Spinal cord (tissue), 9 donors: ENCODE measurements at regions not wholly inside any gene's neighbourhood (a gene's known extent, or its start where the extent isn't known, plus 50 kb on each side); places are given as distances from the start of the nearest gene placed in this dataset.

Source experiments
- DNase-seq, 6 donors: peaks; one replicate each; pipeline versions ENCODE4 v3.0.0 to v3.0.0-alpha.2; 2013 to 2015; ENCODE audit warnings: low spot score in 6 of 6, low read depth in 4 of 6
- H3K27ac ChIP-seq: one replicate; pipeline ENCODE4 v1.5.1; 2013; ENCODE audit warnings: low read depth, low read length, control low read depth
- H3K27me3 ChIP-seq: one replicate; pipeline ENCODE4 v1.6.1; 2013; ENCODE audit warnings: low read length; ENCODE audit not compliant: control insufficient read depth, insufficient read depth
- H3K36me3 ChIP-seq: one replicate; pipeline ENCODE4 v1.6.1; 2013; ENCODE audit warnings: low read length; ENCODE audit not compliant: control insufficient read depth, insufficient read depth
- H3K4me1 ChIP-seq: one replicate; pipeline ENCODE4 v1.6.1; 2013; ENCODE audit warnings: low read length; ENCODE audit not compliant: control insufficient read depth, insufficient read depth
- H3K4me3 ChIP-seq: one replicate; pipeline ENCODE4 v1.5.1; 2013; ENCODE audit warnings: low read depth, low read length, control low read depth
- H3K9me3 ChIP-seq: one replicate; pipeline ENCODE4 v1.6.1; 2013; ENCODE audit warnings: low read length; ENCODE audit not compliant: control insufficient read depth, insufficient read depth
- WGBS: methylation state at CpG from one replicate; pipeline ENCODE4 v1.1.5; 2013; ENCODE audit warnings: missing lambda C conversion rate; ENCODE audit not compliant: insufficient coverage; 5-methylcytosine and 5-hydroxymethylcytosine counted together
- donor health status: healthy.

DNA sequence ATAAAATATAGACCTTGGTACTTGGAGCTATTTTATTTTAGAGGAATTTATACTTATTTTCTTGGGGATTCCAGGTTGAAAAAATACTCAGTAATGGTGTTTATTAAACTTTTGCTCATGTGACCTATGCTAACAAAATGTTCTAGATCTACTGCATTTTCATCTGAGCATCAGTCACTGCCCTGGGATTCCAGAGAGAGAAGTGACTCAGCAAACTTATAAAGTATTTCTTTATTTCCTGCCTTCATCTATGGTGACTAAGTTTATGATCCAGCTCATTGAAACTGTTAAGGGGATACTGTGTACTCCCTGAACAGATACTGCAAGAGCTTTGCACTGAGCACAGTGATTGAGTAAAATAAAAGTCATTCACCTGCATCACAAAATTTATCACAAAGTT lies 298.5 kb upstream of the CDH18 start:
- Histone ChIP-seq H3K27me3 (no peaks in the 10 kb centered on the region), H3K36me3 (no peaks in the 10 kb centered on the region), H3K9me3 (no peaks in the 10 kb centered on the region), H3K4me3 (no peak overlapping the region), H3K4me1 (no peaks in the 10 kb centered on the region), H3K27ac (no peak overlapping the region)
- DNase-seq, result no peak

DNA sequence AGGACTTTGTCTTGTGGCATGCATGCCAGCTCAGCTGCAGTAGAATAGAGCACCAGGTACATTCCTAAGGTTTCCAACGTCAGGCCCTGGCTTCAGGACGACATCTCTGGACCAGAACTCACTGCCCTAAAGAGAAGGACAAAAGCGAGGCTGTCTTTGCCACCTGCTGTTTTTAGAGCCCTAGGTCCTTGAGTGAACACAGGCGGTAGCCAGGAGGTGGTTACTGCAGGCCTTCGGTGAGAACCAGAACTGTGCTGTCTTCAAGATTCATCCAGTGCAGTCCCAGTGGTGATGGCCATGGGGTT lies 288.9 kb upstream of the CDH18 start:
- Histone ChIP-seq H3K36me3 (no peaks in the 10 kb centered on the region), H3K27me3 (no peaks in the 10 kb centered on the region), H3K4me1 (no peaks in the 10 kb centered on the region), H3K4me3 (no peak overlapping the region), H3K27ac (no peak overlapping the region), H3K9me3 (peaks cover 5% of the 10 kb centered on the region)
- 89% methylated on average over 5 of the region's 5 CpGs for WGBS
- DNase-seq, result no peak

DNA sequence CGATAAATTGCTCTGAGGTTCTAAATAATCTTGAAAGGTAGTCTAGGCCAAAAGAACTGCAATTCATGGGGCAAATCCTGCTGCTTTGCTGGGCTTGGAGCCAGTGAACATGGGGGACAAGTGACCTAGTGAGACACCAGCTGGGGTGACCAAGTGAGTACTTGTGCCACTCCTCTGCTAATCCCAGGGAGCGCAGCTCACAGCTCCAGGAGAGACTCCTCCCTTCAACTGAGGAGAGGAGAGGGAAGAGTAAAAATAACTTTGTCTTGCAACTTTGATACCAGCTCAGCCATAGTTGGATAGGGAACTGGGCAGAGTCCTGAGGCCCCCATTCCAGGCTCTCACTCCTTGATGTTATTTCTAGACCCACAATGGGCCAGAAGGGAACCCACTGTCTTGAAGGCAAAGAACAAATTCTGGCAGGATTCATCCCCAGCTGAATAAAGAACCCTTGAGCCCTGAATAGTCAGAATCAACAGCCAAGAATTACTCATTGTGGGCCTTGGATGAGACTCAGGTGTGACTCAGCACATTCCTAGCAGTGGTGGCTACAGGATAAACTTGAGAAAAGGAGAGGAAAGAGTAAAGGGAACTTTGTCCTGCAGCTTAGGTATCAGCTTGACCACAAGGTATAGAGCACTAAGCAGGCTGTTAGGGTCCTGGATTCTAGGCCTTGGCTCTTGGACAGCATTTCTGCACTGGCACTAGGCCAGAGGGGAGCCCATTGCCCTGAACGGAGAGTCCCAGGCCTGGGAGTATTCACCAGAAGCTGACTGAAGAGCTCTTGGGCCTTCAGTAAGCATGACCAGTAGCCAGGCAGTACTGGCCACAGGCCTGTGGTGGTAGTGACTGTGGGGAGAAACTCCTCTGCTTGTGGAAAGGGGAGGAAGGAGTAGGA lies 288.3 kb upstream of the CDH18 start:
- no peak for DNase-seq
- Histone ChIP-seq H3K4me3 (no peak overlapping the region), H3K4me1 (no peaks in the 10 kb centered on the region), H3K27ac (no peak overlapping the region), H3K27me3 (no peaks in the 10 kb centered on the region), H3K9me3 (peaks cover 5% of the 10 kb centered on the region), H3K36me3 (no peaks in the 10 kb centered on the region)
- WGBS, result 92% methylated on average over 2 of the region's 3 CpGs

DNA sequence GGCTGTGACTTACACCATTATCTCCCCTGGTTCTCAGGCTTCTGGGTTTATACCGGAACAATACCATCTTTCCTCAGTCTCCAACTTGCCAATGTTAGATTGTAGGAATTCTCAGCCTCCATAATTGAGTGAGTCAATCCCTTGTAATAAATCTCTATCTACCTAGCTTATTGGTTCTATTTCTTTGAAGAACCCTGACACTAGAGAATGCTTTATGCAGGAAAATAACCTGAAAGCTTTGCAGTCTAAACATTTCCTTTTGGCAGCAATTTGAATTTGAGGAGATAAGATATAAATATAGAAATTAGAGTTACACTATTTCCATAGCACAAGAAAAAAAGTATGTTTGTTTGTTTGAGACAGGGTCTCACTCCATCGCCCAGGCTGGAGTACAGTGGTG lies 278.1 kb upstream of the CDH18 start:
- H3K4me1 ChIP-seq, result no peaks in the 10 kb centered on the region
- no peaks in the 10 kb centered on the region for H3K36me3 ChIP-seq
- no CpG with 5 or more reads among the region's 2 CpGs for WGBS
- no peak overlapping the region for H3K4me3 ChIP-seq
- H3K9me3 ChIP-seq, result no peaks in the 10 kb centered on the region
- no peaks in the 10 kb centered on the region for H3K27me3 ChIP-seq
- DNase-seq, result no peak
- no peak overlapping the region for H3K27ac ChIP-seq

DNA sequence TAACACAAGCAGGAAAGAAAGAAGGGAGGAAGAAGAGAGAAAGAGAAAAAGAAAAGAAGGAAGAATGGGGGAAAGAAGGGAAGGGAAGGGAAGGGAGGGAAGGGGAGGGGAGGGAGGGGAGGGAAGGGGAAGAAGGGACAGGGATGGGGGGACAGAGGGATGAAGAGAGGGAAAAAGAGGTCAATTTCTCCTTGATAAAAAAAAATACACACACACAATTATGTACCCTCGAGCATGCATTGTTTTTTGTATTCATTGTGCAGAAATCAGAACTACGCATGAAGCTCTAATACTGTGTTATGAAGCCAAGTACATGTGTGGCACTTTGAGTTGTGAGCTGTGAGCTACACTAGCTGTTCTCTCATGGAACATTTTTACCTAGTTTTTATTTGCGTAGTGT lies 274.9 kb upstream of the CDH18 start:
- H3K27me3 ChIP-seq, result no peaks in the 10 kb centered on the region
- H3K27ac ChIP-seq, result no peak overlapping the region
- H3K9me3 ChIP-seq, result no peaks in the 10 kb centered on the region
- H3K36me3 ChIP-seq, result no peaks in the 10 kb centered on the region
- WGBS, result 100% methylated on average over 1 of the region's 3 CpGs
- no peak overlapping the region for H3K4me3 ChIP-seq
- DNase-seq, result no peak
- H3K4me1 ChIP-seq, result no peaks in the 10 kb centered on the region

DNA sequence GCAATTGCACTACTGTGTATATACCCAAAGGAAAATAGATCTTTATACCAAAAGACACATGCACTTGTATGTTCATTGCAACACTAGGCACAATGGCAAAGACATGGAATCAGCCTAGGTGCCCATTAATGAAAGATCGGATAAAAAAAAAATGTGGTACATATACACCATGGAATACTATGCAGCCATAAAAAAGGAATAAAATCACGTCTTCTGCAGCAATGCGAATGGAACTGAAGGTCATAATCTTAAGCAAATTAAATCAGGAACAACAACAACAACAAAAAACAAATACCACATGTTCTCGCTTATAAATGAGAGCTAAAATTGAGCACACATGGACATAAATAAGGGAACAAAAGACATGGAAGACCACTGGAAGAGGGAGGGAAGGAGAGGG lies 266.7 kb upstream of the CDH18 start:
- WGBS, result no CpG with 5 or more reads among the region's 4 CpGs
- H3K9me3 ChIP-seq, result no peaks in the 10 kb centered on the region
- no peaks in the 10 kb centered on the region for H3K4me1 ChIP-seq
- no peak overlapping the region for H3K4me3 ChIP-seq
- H3K36me3 ChIP-seq, result no peaks in the 10 kb centered on the region
- H3K27ac ChIP-seq, result no peak overlapping the region
- no peak for DNase-seq
- no peaks in the 10 kb centered on the region for H3K27me3 ChIP-seq

DNA sequence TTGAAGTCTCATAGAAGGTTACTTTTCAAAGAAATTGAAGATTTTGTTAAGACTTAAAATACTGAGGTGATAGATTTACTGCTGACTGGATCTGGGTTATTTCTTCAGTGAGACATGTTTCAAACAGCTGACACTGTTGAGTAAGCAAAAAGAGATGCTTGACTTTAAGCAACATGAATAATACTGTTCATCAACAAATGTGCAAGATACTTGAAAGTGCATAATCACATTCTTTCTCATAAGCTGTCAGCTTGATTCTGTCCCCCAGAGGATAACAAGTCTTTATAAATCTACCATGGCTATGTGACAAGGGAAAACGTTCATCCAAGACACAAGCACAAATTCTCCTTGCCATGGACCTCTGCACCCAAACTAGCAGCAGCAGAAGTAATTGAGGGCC lies 260.1 kb upstream of the CDH18 start:
- no peak overlapping the region for H3K27ac ChIP-seq
- H3K27me3 ChIP-seq, result no peaks in the 10 kb centered on the region
- DNase-seq, result peak in 2 of 6 donors; percentile 1 to 14
- 40% methylated on average over 1 of the region's 1 CpG for WGBS
- no peaks in the 10 kb centered on the region for H3K36me3 ChIP-seq
- no peak overlapping the region for H3K4me3 ChIP-seq
- H3K9me3 ChIP-seq, result no peaks in the 10 kb centered on the region
- H3K4me1 ChIP-seq, result no peaks in the 10 kb centered on the region

DNA sequence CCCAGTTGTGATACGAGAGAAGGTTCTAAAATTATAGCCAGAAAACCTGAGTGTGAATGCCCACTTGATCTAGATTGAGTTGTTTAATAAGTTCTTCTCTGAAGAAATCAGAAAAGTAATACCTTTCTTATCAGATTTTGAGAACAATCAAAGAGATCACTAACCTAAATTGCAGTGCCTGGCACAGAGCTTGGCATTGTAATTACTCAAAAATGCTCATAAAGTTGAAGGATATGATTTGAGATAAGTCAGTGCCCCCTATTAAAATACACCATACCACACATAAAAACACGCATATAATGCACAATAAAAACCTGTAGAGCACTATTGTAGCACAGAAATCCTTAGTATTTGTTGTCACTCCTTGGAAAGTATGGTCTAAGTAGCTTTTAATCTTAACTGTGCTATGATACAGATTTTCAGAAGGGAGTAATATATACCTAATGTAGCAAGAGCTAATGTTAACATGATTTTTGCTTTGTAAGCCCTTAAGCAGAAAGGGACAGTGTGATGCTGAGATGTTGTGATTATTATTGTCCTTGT lies 257.5 kb upstream of the CDH18 start:
- H3K36me3 ChIP-seq, result no peaks in the 10 kb centered on the region
- DNase-seq, result no peak
- H3K27ac ChIP-seq, result no peak overlapping the region
- no peak overlapping the region for H3K4me3 ChIP-seq
- no CpG with 5 or more reads among the region's 2 CpGs for WGBS
- H3K9me3 ChIP-seq, result no peaks in the 10 kb centered on the region
- H3K4me1 ChIP-seq, result no peaks in the 10 kb centered on the region
- no peaks in the 10 kb centered on the region for H3K27me3 ChIP-seq

DNA sequence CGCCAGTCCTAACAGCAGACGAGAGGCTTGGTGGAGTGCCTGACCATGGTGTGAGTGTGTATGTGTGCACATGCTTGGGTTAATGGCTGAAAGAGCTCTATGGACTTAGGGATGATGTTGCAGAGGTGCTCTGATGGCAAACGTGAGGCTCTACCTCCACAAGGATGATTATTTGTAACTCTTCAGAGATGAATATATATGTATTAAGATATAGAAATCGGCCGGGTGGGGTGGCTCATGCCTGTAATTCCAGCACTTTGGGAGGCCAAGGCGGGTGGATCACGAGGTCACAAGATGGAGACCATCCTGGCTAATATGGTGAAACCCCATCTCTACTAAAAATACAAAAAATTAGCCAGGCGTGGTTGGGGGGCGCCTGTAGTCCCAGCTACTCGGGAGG lies 253.4 kb upstream of the CDH18 start:
- Histone ChIP-seq H3K4me1 (no peaks in the 10 kb centered on the region), H3K27me3 (no peaks in the 10 kb centered on the region), H3K36me3 (no peaks in the 10 kb centered on the region), H3K9me3 (no peaks in the 10 kb centered on the region), H3K4me3 (no peak overlapping the region), H3K27ac (no peak overlapping the region)
- no peak for DNase-seq
- WGBS, result 94% methylated on average over 3 of the region's 10 CpGs

DNA sequence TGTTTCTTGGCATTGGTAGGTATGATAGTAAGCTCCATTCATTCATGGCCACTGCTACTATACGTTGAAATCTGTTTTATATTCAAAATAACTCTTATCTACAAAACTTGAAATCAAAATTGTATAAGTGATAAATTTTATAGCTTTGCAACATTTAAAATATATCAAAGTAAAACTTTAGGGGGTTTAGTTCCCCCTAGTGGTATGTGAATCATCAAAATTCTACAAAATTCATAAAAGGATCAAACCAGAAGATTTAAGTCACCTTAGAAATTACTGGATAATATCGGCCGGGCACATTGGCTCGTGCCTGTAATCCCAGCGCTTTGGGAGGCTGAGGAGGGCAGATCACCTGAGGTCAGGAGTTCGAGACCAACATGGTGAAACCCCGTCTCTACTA lies 243.0 kb upstream of the CDH18 start:
- peak in 1 of 6 donors; percentile 10 for DNase-seq

More for the DNA sequence above, 243.0 kb upstream of the CDH18 start:
- Histone ChIP-seq H3K36me3 (no peaks in the 10 kb centered on the region), H3K4me3 (no peak overlapping the region), H3K27me3 (no peaks in the 10 kb centered on the region), H3K27ac (no peak overlapping the region), H3K4me1 (no peaks in the 10 kb centered on the region), H3K9me3 (no peaks in the 10 kb centered on the region)
- WGBS, result 76% methylated on average over 4 of the region's 7 CpGs
